B cell (primary cell): ENCODE measurements at regions not wholly inside any gene's neighbourhood (a gene's known extent, or its start where the extent isn't known, plus 50 kb on each side); places are given as distances from the start of the nearest gene placed in this dataset.

Experiments used
- ATAC-seq: fragments of 200-7000 bp; cut with Tn5 transposase; one replicate; pipeline ENCODE4 v1.10.0; 2021; ENCODE audit warnings: low read depth, mild to moderate bottlenecking, moderate number of reproducible peaks, moderate library complexity
- CTCF ChIA-PET: fragments of 350-600 bp; sonication (Branson Sonifier 250); formaldehyde crosslinking; loops from one replicate; lab custom pipeline; 2021; ENCODE audit warnings: antibody characterized with exemption, inconsistent platforms; lab: Charles Lee
- POLR2A ChIA-PET: fragments of 350-600 bp; sonication (Branson Sonifier 250); formaldehyde crosslinking; loops from one replicate; lab custom pipeline; 2021; ENCODE audit warnings: antibody characterized with exemption; lab: Charles Lee
- DNase-seq: peaks from one replicate; pipeline ENCODE4 v3.0.0; 2013
- H2AFZ ChIP-seq: 2 replicates; pipeline ENCODE4 v1.6.1; 2012; ENCODE audit warnings: mild to moderate bottlenecking, low read depth, low read length; ENCODE audit not compliant: insufficient read depth, poor library complexity, severe bottlenecking
- H3K27ac ChIP-seq, 2 donors: 1 replicate in 1 of 2; 2 replicates in 1 of 2; pipeline ENCODE4 v1.5.1; 2012 to 2013; ENCODE audit warnings: low read length in 2 of 2, mild to moderate bottlenecking in 2 of 2, moderate library complexity in 1 of 2
- H3K27me3 ChIP-seq, 4 experiments: fragments of 200-600 bp in 1 of 4; sonication (generic) in 1 of 4; replicated peaks in 1 of 4; 1 replicate in 2 of 4; 2 replicates in 2 of 4; pipeline versions ENCODE4 v1.6.1 to v1.7.0; 2013 to 2016; ENCODE audit warnings: low read length in 3 of 4, mild to moderate bottlenecking in 2 of 4, mixed read lengths in 1 of 4, moderate library complexity in 1 of 4; ENCODE audit not compliant: insufficient read depth in 4 of 4, control insufficient read depth in 3 of 4; ENCODE audit errors: control extremely low read depth in 1 of 4
- H3K36me3 ChIP-seq, 2 experiments: replicated peaks in 1 of 2; 1 replicate in 1 of 2; 2 replicates in 1 of 2; pipeline versions ENCODE4 v1.6.1 to v1.7.1; 2013; ENCODE audit warnings: low read length in 1 of 2; ENCODE audit not compliant: insufficient read depth in 2 of 2, control insufficient read depth in 1 of 2; ENCODE audit errors: control extremely low read depth in 1 of 2, extremely low read depth in 1 of 2
- H3K4me1 ChIP-seq, 2 donors: fragments of 200-600 bp in 1 of 2; sonication (generic) in 1 of 2; 1 replicate in 1 of 2; 2 replicates in 1 of 2; pipeline versions ENCODE4 v1.5.1 to v1.6.1; 2013 to 2017; ENCODE audit warnings: low read length in 2 of 2; ENCODE audit not compliant: control insufficient read depth in 2 of 2, insufficient read depth in 2 of 2
- H3K4me2 ChIP-seq: replicated peaks from 2 replicates; pipeline ENCODE3; 2012; ENCODE audit warnings: mild to moderate bottlenecking, low read depth, low read length; ENCODE audit not compliant: poor library complexity, severe bottlenecking
- H3K4me3 ChIP-seq, 5 experiments: fragments of 200-600 bp in 1 of 5; sonication (generic) in 1 of 5; 1 replicate in 3 of 5; 2 replicates in 2 of 5; pipeline versions ENCODE4 v1.5.1 to v1.7.0; 2011 to 2016; ENCODE audit warnings: low read length in 4 of 5, mild to moderate bottlenecking in 4 of 5, low read depth in 2 of 5, control low read depth in 1 of 5, moderate library complexity in 1 of 5; ENCODE audit not compliant: insufficient read depth in 1 of 5; ENCODE audit errors: control extremely low read depth in 1 of 5, extremely low read depth in 1 of 5
- H3K79me2 ChIP-seq: fragments of 200-600 bp; sonication (generic); one replicate; pipeline ENCODE4 v1.6.0; 2016; ENCODE audit warnings: low read length; ENCODE audit not compliant: control insufficient read depth, insufficient read depth
- H3K9ac ChIP-seq: fragments of 200-600 bp; sonication (generic); 2 replicates; pipeline ENCODE4 v1.6.1; 2017; ENCODE audit warnings: mild to moderate bottlenecking, low read length, moderate library complexity
- H3K9me3 ChIP-seq, 3 donors: one replicate each; pipeline versions ENCODE4 v1.6.1 to v1.7.1; 2013; ENCODE audit warnings: low read length in 2 of 3; ENCODE audit not compliant: control insufficient read depth in 2 of 3, insufficient read depth in 1 of 3; ENCODE audit errors: control extremely low read depth in 1 of 3
- H4K20me1 ChIP-seq: 2 replicates; pipeline ENCODE4 v1.6.0; 2012; ENCODE audit warnings: mild to moderate bottlenecking, low read length; ENCODE audit not compliant: insufficient read depth, control insufficient read depth, poor library complexity, severe bottlenecking
- H3K27ac Mint-ChIP-seq: one replicate; pipeline ENCODE4 v1.8.0; 2021; ENCODE audit warnings: mixed read lengths
- H3K27me3 Mint-ChIP-seq: one replicate; pipeline ENCODE4 v1.8.0; 2021; ENCODE audit warnings: mixed read lengths
- H3K4me1 Mint-ChIP-seq: one replicate; pipeline ENCODE4 v1.8.0; 2021; ENCODE audit warnings: mixed read lengths
- H3K4me3 Mint-ChIP-seq: one replicate; pipeline ENCODE4 v1.8.0; 2021; ENCODE audit warnings: mixed read lengths
- H3K9me3 Mint-ChIP-seq: one replicate; pipeline ENCODE4 v1.8.0; 2022; ENCODE audit warnings: mixed read lengths; ENCODE audit not compliant: insufficient read depth
- EZH2 ChIP-seq: IDR thresholded peaks from 2 replicates; pipeline ENCODE4 v1.6.1; 2012; ENCODE audit warnings: borderline replicate concordance, low read depth, mild to moderate bottlenecking, moderate library complexity, low read length; ENCODE audit not compliant: insufficient read depth, poor library complexity, severe bottlenecking
- WGBS: methylation state at CpG from one replicate; pipeline ENCODE4 v1.1.5; 2013; ENCODE audit warnings: missing lambda C conversion rate; ENCODE audit not compliant: insufficient coverage; 5-methylcytosine and 5-hydroxymethylcytosine counted together
- intact Hi-C: fragments of 100-400 bp; cut with micrococcal nuclease; formaldehyde crosslinking; loops from one replicate; pipeline ENCODE4 v1.10.0; 2022
- TF ChIP-seq, protein P1 (sequence below): fragments of 200-600 bp; IDR thresholded peaks from one replicate; pipeline ENCODE4 v1.8.0; 2022; ENCODE audit warnings: antibody characterized with exemption, mild to moderate bottlenecking

DNA sequence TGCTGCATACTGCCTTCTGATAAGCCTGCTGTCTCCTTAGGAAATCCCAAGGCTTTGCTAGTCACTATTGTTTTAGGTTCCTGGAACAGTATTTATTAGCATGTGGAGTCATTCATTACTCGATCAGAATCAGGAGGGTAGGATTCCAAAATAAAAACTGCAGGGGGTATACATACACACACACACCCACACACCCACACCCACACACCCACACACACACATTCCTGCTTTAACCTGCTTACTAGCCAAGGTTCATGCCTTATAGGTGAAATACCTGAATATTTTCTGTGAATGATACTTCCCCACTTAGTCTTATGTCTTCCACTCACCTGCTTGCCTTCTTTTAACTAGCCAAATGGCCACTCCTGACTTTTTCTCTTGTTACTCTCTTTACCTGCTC, 325.1 kb downstream of the ADGRL2 start:
- H3K36me3 ChIP-seq, result no peaks in the 10 kb centered on the region
- H3K79me2 ChIP-seq, result no peaks in the 10 kb centered on the region
- Mint-ChIP-seq H3K4me3 (no peak overlapping the region), H3K9me3 (no peaks in the 10 kb centered on the region), H3K27me3 (no peaks in the 10 kb centered on the region), H3K27ac (no peak overlapping the region), H3K4me1 (no peaks in the 10 kb centered on the region)
- no peaks in the 10 kb centered on the region for H3K27me3 ChIP-seq
- no peak for DNase-seq
- H3K4me3 ChIP-seq, result no peak overlapping the region
- no peak for ATAC-seq
- no CpG with 5 or more reads among the region's 1 CpG for WGBS
- ChIA-PET CTCF (no interaction called here), POLR2A (no interaction called here)
- H3K4me2 ChIP-seq, result no peak overlapping the region
- no peaks in the 10 kb centered on the region for H3K4me1 ChIP-seq
- intact Hi-C loops, result no loop called here
- H3K9me3 ChIP-seq, result no peaks in the 10 kb centered on the region
- no peak overlapping the region for H3K9ac ChIP-seq
- no peak for TF ChIP-seq EZH2
- TF ChIP-seq, protein P1, sequence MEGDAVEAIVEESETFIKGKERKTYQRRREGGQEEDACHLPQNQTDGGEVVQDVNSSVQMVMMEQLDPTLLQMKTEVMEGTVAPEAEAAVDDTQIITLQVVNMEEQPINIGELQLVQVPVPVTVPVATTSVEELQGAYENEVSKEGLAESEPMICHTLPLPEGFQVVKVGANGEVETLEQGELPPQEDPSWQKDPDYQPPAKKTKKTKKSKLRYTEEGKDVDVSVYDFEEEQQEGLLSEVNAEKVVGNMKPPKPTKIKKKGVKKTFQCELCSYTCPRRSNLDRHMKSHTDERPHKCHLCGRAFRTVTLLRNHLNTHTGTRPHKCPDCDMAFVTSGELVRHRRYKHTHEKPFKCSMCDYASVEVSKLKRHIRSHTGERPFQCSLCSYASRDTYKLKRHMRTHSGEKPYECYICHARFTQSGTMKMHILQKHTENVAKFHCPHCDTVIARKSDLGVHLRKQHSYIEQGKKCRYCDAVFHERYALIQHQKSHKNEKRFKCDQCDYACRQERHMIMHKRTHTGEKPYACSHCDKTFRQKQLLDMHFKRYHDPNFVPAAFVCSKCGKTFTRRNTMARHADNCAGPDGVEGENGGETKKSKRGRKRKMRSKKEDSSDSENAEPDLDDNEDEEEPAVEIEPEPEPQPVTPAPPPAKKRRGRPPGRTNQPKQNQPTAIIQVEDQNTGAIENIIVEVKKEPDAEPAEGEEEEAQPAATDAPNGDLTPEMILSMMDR, result no peak
- H4K20me1 ChIP-seq, result no peaks in the 10 kb centered on the region
- no peak overlapping the region for H3K27ac ChIP-seq
- no peak overlapping the region for H2AFZ ChIP-seq

GRCh38 chr1:82125119-82125518, 324.4 kb downstream of the ADGRL2 start:
- no peak for DNase-seq
- Histone ChIP-seq H3K4me1 (no peaks in the 10 kb centered on the region), H3K79me2 (no peaks in the 10 kb centered on the region), H3K4me2 (no peak overlapping the region), H4K20me1 (no peaks in the 10 kb centered on the region), H3K27me3 (no peaks in the 10 kb centered on the region), H3K27ac (no peak overlapping the region), H3K4me3 (no peak overlapping the region), H3K9me3 (no peaks in the 10 kb centered on the region), H2AFZ (no peak overlapping the region), H3K9ac (no peak overlapping the region), H3K36me3 (no peaks in the 10 kb centered on the region)
- Mint-ChIP-seq H3K9me3 (no peaks in the 10 kb centered on the region), H3K27ac (no peak overlapping the region), H3K4me3 (no peak overlapping the region), H3K4me1 (no peaks in the 10 kb centered on the region), H3K27me3 (no peaks in the 10 kb centered on the region)
- WGBS, result no CpG with 5 or more reads among the region's 3 CpGs
- intact Hi-C loops, result no loop called here
- TF ChIP-seq, protein P1, result no peak
- no peak for TF ChIP-seq EZH2
- ChIA-PET POLR2A (no interaction called here), CTCF (no interaction called here)
- ATAC-seq, result no peak
